ENCODE measurements at regions not wholly inside any gene's neighbourhood (a gene's known extent, or its start where the extent isn't known, plus 50 kb on each side); places are given as distances from the start of the nearest gene placed in this dataset.

DNA sequence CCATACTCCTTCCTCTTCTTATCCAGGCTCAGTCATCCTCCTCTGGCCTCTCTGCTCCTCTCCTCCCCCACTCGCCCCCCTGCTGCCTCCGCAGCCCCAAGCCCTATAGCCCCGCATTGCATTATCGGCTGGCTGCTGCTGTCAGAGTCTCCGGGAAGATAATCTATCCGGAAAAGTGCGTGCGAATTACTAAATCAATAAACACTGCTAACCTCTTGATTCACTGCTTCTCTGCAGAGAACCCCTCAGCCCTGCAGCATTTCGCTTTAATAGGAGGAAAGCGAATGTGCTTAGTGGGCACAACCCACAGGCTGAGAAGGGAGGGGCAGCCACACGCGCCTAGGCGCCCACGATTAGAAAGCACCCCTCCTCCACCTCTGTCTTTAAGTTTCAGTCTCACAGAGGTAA is 167.6 kb downstream of the ABHD5 start:
- in situ Hi-C loops (cut with HindIII; ENCODE audit: low pct_unique_long_range_greater_than_20kb, low sequenced_read_pairs), result no loop called here
- no peak for ATAC-seq
- intact Hi-C loops (cut with micrococcal nuclease; ENCODE audit: unreplicated experiment), result no loop called here
- DNase-seq (ENCODE audit: low read depth, low spot score), result no peak
- BruUV-seq (replicated peaks), result no TSS peak
- Histone ChIP-seq H3K4me3 (ENCODE audit: low read depth in 2 of 2, low read length in 2 of 2) (no peak overlapping the region), H3K4me1 (ENCODE audit: control insufficient read depth, insufficient read depth, low read length) (no peaks in the 10 kb centered on the region), H3K36me3 (ENCODE audit: control insufficient read depth, insufficient read depth, low read length) (no peaks in the 10 kb centered on the region), H3K27me3 (ENCODE audit: control insufficient read depth, insufficient read depth, low read length) (peaks cover 2% of the 10 kb centered on the region), H3K9me3 (ENCODE audit: control insufficient read depth, insufficient read depth, low read depth, low read length) (no peaks in the 10 kb centered on the region), H3K27ac (ENCODE audit: low read length) (no peak overlapping the region)
- TF ChIP-seq, protein P1, sequence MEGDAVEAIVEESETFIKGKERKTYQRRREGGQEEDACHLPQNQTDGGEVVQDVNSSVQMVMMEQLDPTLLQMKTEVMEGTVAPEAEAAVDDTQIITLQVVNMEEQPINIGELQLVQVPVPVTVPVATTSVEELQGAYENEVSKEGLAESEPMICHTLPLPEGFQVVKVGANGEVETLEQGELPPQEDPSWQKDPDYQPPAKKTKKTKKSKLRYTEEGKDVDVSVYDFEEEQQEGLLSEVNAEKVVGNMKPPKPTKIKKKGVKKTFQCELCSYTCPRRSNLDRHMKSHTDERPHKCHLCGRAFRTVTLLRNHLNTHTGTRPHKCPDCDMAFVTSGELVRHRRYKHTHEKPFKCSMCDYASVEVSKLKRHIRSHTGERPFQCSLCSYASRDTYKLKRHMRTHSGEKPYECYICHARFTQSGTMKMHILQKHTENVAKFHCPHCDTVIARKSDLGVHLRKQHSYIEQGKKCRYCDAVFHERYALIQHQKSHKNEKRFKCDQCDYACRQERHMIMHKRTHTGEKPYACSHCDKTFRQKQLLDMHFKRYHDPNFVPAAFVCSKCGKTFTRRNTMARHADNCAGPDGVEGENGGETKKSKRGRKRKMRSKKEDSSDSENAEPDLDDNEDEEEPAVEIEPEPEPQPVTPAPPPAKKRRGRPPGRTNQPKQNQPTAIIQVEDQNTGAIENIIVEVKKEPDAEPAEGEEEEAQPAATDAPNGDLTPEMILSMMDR (IDR thresholded peaks at IDR 0.05), result no peak
- TF ChIP-seq SIN3A (IDR thresholded peaks at IDR 0.05; ENCODE audit: borderline replicate concordance, insufficient read depth, low read depth, low read length) (no peak), TCF7L2 (IDR thresholded peaks at IDR 0.05; ENCODE audit: low read depth, low read length) (no peak), POLR2AphosphoS5 (IDR thresholded peaks at IDR 0.05; ENCODE audit: low read depth, low read length) (no peak)
- TF ChIP-seq, protein P2, sequence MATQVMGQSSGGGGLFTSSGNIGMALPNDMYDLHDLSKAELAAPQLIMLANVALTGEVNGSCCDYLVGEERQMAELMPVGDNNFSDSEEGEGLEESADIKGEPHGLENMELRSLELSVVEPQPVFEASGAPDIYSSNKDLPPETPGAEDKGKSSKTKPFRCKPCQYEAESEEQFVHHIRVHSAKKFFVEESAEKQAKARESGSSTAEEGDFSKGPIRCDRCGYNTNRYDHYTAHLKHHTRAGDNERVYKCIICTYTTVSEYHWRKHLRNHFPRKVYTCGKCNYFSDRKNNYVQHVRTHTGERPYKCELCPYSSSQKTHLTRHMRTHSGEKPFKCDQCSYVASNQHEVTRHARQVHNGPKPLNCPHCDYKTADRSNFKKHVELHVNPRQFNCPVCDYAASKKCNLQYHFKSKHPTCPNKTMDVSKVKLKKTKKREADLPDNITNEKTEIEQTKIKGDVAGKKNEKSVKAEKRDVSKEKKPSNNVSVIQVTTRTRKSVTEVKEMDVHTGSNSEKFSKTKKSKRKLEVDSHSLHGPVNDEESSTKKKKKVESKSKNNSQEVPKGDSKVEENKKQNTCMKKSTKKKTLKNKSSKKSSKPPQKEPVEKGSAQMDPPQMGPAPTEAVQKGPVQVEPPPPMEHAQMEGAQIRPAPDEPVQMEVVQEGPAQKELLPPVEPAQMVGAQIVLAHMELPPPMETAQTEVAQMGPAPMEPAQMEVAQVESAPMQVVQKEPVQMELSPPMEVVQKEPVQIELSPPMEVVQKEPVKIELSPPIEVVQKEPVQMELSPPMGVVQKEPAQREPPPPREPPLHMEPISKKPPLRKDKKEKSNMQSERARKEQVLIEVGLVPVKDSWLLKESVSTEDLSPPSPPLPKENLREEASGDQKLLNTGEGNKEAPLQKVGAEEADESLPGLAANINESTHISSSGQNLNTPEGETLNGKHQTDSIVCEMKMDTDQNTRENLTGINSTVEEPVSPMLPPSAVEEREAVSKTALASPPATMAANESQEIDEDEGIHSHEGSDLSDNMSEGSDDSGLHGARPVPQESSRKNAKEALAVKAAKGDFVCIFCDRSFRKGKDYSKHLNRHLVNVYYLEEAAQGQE (IDR thresholded peaks at IDR 0.05; ENCODE audit: insufficient read depth in 1 of 2, low read depth in 2 of 2, low read length in 1 of 2), result no peak
- CTCF ChIA-PET, result no interaction called here
- POLR2A ChIA-PET, result no interaction called here

DNA sequence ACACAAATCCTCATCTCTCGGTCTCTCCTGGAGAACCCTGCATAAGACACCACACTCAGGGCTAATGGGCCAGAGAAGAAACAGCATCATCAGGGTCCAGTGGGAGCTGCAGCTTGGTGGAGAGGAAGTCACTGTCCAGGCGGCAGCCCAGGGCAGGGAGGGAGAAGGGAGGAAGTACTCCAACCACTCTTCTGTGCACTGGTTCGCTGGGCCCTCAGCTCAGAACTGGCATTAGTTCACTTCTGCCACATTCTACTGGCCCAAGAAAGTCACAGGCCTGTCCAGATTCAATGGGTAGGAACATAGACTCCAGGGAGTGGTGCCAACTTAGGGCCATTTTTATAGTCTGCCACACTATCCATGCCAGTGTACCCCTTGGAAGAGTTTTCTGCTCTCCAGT is 169.0 kb downstream of the ABHD5 start:
- no peak for ATAC-seq
- Histone ChIP-seq H3K4me1 (ENCODE audit: control insufficient read depth, insufficient read depth, low read length) (no peaks in the 10 kb centered on the region), H3K36me3 (ENCODE audit: control insufficient read depth, insufficient read depth, low read length) (no peaks in the 10 kb centered on the region), H3K27ac (ENCODE audit: low read length) (no peak overlapping the region), H3K9me3 (ENCODE audit: control insufficient read depth, insufficient read depth, low read depth, low read length) (no peaks in the 10 kb centered on the region), H3K27me3 (ENCODE audit: control insufficient read depth, insufficient read depth, low read length) (peaks cover 2% of the 10 kb centered on the region), H3K4me3 (ENCODE audit: low read depth in 2 of 2, low read length in 2 of 2) (no peak overlapping the region)
- in situ Hi-C loops (cut with HindIII; ENCODE audit: low pct_unique_long_range_greater_than_20kb, low sequenced_read_pairs) (no loop called here), intact Hi-C loops (cut with micrococcal nuclease; ENCODE audit: unreplicated experiment) (no loop called here)
- POLR2A ChIA-PET, result no interaction called here
- DNase-seq (ENCODE audit: low read depth, low spot score), result no peak
- BruUV-seq (replicated peaks), result no TSS peak
- no peak for TF ChIP-seq TCF7L2 (IDR thresholded peaks at IDR 0.05; ENCODE audit: low read depth, low read length)
- CTCF ChIA-PET, result no interaction called here

DNA sequence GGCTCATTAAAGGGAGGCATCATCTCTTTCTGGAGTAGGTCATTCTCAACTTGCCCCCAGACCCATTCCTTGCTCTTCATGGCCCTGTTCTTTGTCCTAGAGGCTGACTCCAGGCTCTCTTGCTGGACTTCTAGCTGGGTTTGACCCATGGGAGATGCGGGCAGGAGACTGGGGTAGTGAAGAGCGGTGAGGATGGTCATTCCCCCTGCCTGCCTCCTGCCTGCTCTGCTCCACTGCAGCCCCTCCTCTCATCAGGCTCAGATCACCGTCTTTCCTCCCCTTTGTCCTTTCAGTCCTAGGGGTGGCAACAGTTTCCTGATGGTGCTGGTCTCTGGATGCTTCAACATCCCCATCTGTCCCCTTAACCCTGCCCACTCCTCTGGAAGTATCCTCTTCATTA is 170.9 kb downstream of the ABHD5 start:
- H3K9me3 ChIP-seq (ENCODE audit: control insufficient read depth, insufficient read depth, low read depth, low read length), result no peaks in the 10 kb centered on the region
- BruUV-seq (replicated peaks), result no TSS peak
- no peak for ATAC-seq
- TF ChIP-seq POLR2AphosphoS5 (IDR thresholded peaks at IDR 0.05; ENCODE audit: low read depth, low read length) (no peak), TCF7L2 (IDR thresholded peaks at IDR 0.05; ENCODE audit: low read depth, low read length) (no peak)
- DNase-seq (ENCODE audit: low read depth, low spot score), result no peak
- H3K4me3 ChIP-seq (ENCODE audit: low read depth in 2 of 2, low read length in 2 of 2), result no peak overlapping the region
- H3K27ac ChIP-seq (ENCODE audit: low read length), result no peak overlapping the region
- CTCF ChIA-PET, result no interaction called here
- no peaks in the 10 kb centered on the region for H3K36me3 ChIP-seq (ENCODE audit: control insufficient read depth, insufficient read depth, low read length)
- intact Hi-C loops (cut with micrococcal nuclease; ENCODE audit: unreplicated experiment), result no loop called here
- H3K27me3 ChIP-seq (ENCODE audit: control insufficient read depth, insufficient read depth, low read length), result no peaks in the 10 kb centered on the region; the same call in none of the 2 replicates
- POLR2A ChIA-PET, result no interaction called here
- in situ Hi-C loops (cut with HindIII; ENCODE audit: low pct_unique_long_range_greater_than_20kb, low sequenced_read_pairs), result no loop called here
- no peaks in the 10 kb centered on the region for H3K4me1 ChIP-seq (ENCODE audit: control insufficient read depth, insufficient read depth, low read length)

All from Panc1 (cell line).